Skeletal muscle cell (primary cell): ENCODE measurements at regions not wholly inside any gene's neighbourhood (a gene's known extent, or its start where the extent isn't known, plus 50 kb on each side); places are given as distances from the start of the nearest gene placed in this dataset.
A peak's percentile ranks its signal among the peaks of the same experiment; 100 is the strongest.
"Not testable (repeated sequence)": the region's sequence is repeated elsewhere in the genome, so short reads cannot be mapped to it uniquely, and the experiment has no call there.

ENCODE experiments used
- DNase-seq: peaks from one replicate; pipeline ENCODE4 v3.0.0-alpha.2; 2010; ENCODE audit warnings: low read depth
- H3K4me3 ChIP-seq: 2 replicates; pipeline ENCODE4 v1.5.1; 2011; ENCODE audit warnings: low read depth, mild to moderate bottlenecking, control low read depth, low read length, moderate library complexity

DNA sequence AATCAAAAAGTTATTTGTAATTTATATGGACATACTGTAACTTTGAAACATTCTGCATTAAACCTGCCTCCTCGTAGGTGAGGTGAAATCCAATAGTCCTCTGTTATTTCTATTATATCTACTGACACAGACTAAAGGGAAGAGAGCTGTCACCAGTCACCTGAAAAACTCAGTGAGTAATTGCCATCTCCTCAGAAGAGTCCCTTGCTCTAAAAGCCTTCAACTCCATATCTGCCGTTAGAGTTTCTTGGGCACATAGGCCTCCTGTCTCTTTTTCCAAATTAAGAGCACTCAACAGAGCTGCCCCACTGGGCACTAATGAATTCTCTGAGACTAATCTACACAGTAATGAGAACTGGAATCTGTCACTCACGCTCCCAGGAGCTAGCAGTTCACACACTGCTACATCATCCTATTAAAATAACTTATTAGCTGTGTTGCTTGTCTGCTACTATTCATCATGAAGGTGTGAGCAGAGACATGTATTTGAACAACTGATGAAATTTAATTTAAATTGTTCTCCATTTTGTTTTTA lies 67.3 kb upstream of the VCAN start:
- no peak for DNase-seq
- H3K4me3 ChIP-seq = no peak overlapping the region

DNA sequence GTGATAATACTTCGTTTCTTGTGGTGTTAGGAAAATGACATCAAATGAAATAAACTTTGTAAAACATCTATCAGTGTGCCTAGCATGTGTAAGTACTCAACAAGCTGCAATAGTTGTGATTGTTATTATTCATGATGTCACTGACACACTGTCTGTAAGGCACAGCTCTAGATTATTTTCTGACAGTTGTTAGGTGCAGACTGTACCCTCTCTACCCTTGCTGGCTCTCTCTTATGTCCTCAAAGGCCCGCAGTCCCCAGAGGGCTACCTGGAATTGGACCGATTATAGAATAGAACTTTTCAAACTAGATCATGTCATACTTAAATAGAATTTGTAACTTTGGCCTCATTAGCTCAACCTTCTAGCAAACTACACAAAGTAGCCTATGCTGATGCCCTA lies 65.9 kb upstream of the VCAN start:
- no peak for DNase-seq
- H3K4me3 ChIP-seq = no peak overlapping the region

DNA sequence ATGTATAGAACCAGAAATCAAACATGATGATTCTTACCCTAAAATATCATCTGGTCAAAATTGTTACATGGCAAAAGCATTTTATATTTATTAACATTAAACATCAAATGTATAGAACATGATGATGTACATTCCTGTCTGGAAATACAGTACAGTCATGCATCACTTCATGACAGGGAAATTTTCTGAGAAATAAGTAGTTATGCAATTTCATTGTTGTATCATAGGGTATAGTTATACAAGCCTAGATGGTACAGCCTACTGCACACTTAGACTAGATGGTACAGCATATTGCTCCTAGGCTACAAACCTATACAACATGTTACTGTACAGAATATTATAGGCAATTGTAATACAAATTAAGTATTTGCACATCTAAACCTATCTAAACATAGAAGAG lies 64.6 kb upstream of the VCAN start:
- H3K4me3 ChIP-seq = no peak overlapping the region
- no peak for DNase-seq

DNA sequence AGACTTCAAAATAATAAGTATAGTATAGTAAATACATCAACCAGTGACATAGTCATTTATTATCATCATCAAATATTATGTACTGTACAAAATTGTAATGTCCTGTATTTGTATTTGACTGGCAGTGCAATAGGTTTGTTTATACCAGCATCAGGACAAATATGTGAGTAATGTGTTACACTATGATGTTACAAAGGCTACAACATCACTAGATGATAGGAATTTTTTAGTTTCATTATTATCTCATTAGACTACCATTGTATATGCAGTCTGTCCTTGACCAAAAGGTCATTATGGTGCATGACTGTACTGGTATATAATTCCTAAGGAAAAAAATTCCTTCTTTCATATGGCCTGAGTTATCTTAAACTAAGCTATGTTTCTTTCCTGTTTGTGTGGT lies 63.6 kb upstream of the VCAN start:
- no peak for DNase-seq
- H3K4me3 ChIP-seq = no peak overlapping the region

DNA sequence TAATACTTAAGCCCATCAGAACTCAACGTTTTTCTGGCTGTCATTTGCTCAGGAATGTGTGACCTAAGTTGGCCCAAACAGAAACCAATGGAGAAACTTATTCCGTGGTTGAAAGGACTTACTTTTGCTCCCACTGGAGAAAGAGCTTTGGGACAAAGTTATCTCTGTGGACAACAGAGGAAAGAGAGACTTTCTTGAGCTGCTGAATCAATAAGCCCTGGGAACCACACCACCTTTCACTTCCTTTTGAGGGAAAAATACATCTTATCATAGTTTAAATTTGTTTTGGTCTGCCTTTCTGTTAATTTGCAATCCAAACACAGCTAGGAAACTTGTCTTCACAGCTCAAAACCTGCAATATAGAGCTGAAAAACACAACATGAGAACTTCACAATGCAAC lies 62.8 kb upstream of the VCAN start:
- DNase-seq = no peak
- no peak overlapping the region for H3K4me3 ChIP-seq

DNA sequence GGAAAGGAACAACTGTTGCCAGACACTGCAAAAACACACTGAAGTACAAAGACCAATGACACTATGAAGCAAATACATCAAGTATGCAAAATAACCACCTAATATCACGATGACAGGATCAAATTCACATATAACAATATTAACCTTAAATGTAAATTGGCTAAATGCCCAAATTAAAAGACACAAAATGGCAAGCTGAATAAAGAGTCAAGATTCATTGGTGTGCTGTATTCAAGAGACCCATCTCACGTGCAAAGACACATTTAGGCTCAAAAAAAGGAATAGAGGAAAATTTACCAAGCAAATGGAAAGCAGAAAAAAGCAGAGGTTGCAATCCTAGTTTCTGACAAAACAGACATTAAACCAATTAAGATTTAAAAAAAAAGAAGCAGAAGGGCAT lies 61.8 kb upstream of the VCAN start:
- not testable (repeated sequence) for H3K4me3 ChIP-seq, DNase-seq

DNA sequence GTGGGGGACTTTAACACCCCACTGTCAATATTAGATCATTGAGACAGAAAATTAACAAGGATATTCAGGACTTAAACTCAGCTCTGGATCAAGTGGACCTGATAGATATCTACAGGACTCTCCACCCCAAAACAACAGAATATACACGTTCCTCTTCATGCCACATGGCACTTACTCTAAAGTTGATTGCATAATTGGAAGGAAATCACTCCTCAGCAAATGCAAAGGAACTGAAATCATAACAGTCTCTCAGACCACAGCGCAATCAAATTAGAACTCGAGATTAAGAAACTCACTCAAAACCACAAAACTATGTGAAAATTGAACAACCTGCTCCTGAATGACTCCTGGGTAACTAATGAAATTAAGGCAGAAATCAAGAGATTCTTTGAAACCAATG lies 61.2 kb upstream of the VCAN start:
- DNase-seq, H3K4me3 ChIP-seq: not testable (repeated sequence)

DNA sequence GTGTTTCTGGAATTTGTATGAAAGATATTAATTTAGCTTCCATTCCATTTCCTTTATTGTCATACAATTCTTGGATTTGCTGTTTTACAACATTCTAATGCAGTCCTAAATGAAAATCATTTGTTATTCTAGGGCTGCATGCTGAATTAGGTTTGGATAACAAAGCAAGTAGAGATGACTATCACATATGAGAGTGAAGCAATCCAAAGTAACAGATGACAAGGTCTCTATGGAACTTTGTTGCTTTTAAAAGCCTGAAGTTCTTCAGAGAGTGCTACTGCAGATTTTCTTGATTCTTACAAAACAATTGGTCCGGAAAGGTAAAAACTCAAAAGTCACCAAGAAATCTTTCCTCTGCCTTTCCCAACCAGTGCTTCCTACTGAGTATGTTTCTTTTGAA lies 56.9 kb upstream of the VCAN start:
- H3K4me3 ChIP-seq = no peak overlapping the region
- peak; percentile 15 for DNase-seq

DNA sequence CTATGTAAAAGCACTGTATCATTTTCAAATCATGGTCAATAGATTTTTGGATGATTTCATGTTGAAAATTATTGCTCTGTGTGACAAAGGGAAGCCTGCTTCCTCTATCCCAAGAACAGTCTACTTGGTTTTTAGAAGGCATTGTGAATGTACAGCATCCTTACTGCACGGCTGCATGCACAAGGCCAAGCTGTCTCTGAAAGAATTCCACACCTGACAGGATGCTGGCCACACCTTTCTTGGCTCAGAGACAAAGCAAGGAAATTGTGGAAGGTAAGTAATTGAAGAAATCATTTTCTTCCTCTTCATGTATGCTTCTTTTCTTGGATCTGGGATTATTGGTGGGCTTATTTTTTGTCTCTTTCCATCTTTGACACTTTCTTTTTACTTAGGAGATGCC lies 53.7 kb upstream of the VCAN start:
- H3K4me3 ChIP-seq = no peak overlapping the region
- DNase-seq = no peak

DNA sequence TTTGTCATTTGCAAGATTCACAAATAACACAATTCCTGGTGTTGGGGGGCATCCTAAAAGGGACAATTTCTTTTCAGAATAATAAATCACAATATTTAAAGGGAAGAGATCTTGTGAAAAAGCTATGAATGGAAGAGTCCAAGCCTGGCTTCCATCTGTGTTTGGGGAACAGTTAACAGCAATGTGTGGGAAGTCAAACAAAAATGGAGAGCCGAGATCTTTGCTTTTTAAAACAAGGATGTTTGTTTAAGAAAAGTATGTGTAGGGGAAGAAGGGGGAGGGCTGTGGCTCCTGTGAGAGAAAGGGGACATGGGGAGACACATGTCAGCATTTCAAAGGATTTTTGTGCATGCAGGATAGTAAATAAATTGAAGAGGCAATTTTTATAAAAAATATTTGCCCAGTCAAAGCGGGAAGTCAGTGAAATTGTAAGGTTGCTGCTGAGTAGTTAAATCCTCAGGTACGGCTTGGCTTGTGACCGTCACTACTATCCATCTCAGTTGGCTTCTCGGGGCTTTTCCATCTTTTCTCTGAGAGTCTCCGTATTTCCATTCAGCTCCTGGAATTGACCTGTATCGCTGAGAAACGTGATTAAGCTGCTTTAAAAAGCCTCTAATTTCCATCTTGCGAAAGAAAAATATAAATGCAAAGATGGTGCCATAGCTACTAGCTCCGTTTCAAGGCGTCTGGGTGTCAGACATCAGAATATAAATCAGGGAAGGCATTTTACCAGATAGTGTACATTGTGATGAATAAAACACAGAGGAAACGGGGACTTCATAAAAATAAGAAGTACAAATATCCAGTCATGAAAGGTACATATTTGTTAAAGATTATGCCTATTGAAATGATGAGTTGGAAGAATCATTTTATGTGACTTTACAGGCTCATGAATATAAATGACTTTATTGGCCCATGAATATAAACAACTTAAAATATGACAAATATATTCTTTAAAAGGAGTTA lies 52.9 kb upstream of the VCAN start:
- no peak overlapping the region for H3K4me3 ChIP-seq
- no peak for DNase-seq
